Trophoblast cell (in vitro differentiated cells and primary cell): ENCODE measurements at regions not wholly inside any gene's neighbourhood (a gene's known extent, or its start where the extent isn't known, plus 50 kb on each side); places are given as distances from the start of the nearest gene placed in this dataset.

ENCODE experiments used
- DNase-seq, 2 donors: peaks; one replicate each; pipeline ENCODE4 v3.0.0-alpha.2; 2016
- H2AFZ ChIP-seq: 2 replicates; pipeline ENCODE4 v1.6.1; 2013; ENCODE audit warnings: low read length, moderate library complexity, mild to moderate bottlenecking; ENCODE audit not compliant: insufficient read depth, poor library complexity
- H2AK5ac ChIP-seq: 2 replicates; pipeline ENCODE4 v1.6.1; 2013; ENCODE audit warnings: mild to moderate bottlenecking, low read length
- H2BK120ac ChIP-seq: 2 replicates; pipeline ENCODE4 v1.6.1; 2013; ENCODE audit warnings: low read length, mild to moderate bottlenecking, moderate library complexity; ENCODE audit not compliant: insufficient read depth, poor library complexity
- H2BK12ac ChIP-seq: 2 replicates; pipeline ENCODE4 v1.6.1; 2013; ENCODE audit warnings: mild to moderate bottlenecking, low read length, moderate library complexity
- H2BK5ac ChIP-seq: 2 replicates; pipeline ENCODE4 v1.6.1; 2013; ENCODE audit warnings: low read length, low read depth, moderate library complexity, mild to moderate bottlenecking; ENCODE audit not compliant: poor library complexity
- H3K14ac ChIP-seq: 2 replicates; pipeline ENCODE4 v1.6.1; 2013; ENCODE audit warnings: mild to moderate bottlenecking, low read length
- H3K18ac ChIP-seq: 2 replicates; pipeline ENCODE4 v1.6.1; 2013; ENCODE audit warnings: mild to moderate bottlenecking, low read length
- H3K23ac ChIP-seq: 2 replicates; pipeline ENCODE4 v1.6.1; 2013; ENCODE audit warnings: low read length
- H3K27ac ChIP-seq: 2 replicates; pipeline ENCODE4 v1.5.1; 2013; ENCODE audit warnings: low read depth, mild to moderate bottlenecking, inconsistent platforms, low read length, moderate library complexity
- H3K27me3 ChIP-seq: 2 replicates; pipeline ENCODE4 v1.6.1; 2013; ENCODE audit warnings: inconsistent platforms, mild to moderate bottlenecking, low read length, moderate library complexity; ENCODE audit not compliant: insufficient read depth
- H3K36me3 ChIP-seq, 2 experiments: 1 replicate in 1 of 2; 2 replicates in 1 of 2; pipeline ENCODE4 v1.6.1; 2013; ENCODE audit warnings: low read length in 2 of 2, mild to moderate bottlenecking in 2 of 2, moderate library complexity in 1 of 2; ENCODE audit not compliant: insufficient read depth in 2 of 2, control insufficient read depth in 1 of 2
- H3K4ac ChIP-seq: 2 replicates; pipeline ENCODE4 v1.6.1; 2013; ENCODE audit warnings: low read depth, mild to moderate bottlenecking, low read length, moderate library complexity
- H3K4me1 ChIP-seq, 2 experiments: 1 replicate in 1 of 2; 2 replicates in 1 of 2; pipeline ENCODE4 v1.6.1; 2013; ENCODE audit warnings: low read length in 2 of 2, mild to moderate bottlenecking in 2 of 2, moderate library complexity in 1 of 2; ENCODE audit not compliant: insufficient read depth in 2 of 2, control insufficient read depth in 1 of 2
- H3K4me2 ChIP-seq: 2 replicates; pipeline ENCODE4 v1.6.1; 2013; ENCODE audit warnings: inconsistent platforms, mild to moderate bottlenecking, low read length, moderate library complexity
- H3K4me3 ChIP-seq: 2 replicates; pipeline ENCODE4 v1.5.1; 2013; ENCODE audit warnings: mild to moderate bottlenecking, low read depth, low read length, inconsistent platforms
- H3K79me1 ChIP-seq: one replicate; pipeline ENCODE4 v1.6.1; 2013; ENCODE audit warnings: low read length
- H3K79me2 ChIP-seq: 2 replicates; pipeline ENCODE4 v1.6.1; 2013; ENCODE audit warnings: low read length, mild to moderate bottlenecking; ENCODE audit not compliant: control insufficient read depth, insufficient read depth, poor library complexity
- H3K9ac ChIP-seq: 2 replicates; pipeline ENCODE4 v1.6.1; 2013; ENCODE audit warnings: mild to moderate bottlenecking, low read length
- H3K9me3 ChIP-seq: 2 replicates; pipeline ENCODE4 v1.6.1; 2013; ENCODE audit warnings: low read depth, mild to moderate bottlenecking, control low read depth, inconsistent platforms, low read length; ENCODE audit not compliant: insufficient read depth
- H4K12ac ChIP-seq: 2 replicates; pipeline ENCODE4 v1.6.1; 2013; ENCODE audit warnings: low read depth, mild to moderate bottlenecking, low read length, moderate library complexity
- H4K8ac ChIP-seq: 2 replicates; pipeline ENCODE4 v1.6.1; 2013; ENCODE audit warnings: low read depth, mild to moderate bottlenecking, low read length, moderate library complexity
- H4K91ac ChIP-seq: one replicate; pipeline ENCODE4 v1.6.1; 2013; ENCODE audit warnings: low read depth, mild to moderate bottlenecking, low read length, moderate library complexity
- WGBS: extraction: QIAGEN DNeasy Blood & Tissue Kit; methylation state at CpG from one replicate; pipeline ENCODE4 v1.1.7; 2013; ENCODE audit warnings: missing lambda C conversion rate; ENCODE audit not compliant: insufficient read length, insufficient coverage; ENCODE audit errors: extremely low coverage; 5-methylcytosine and 5-hydroxymethylcytosine counted together

- Histone ChIP-seq H2BK5ac (no peak overlapping the region), H4K12ac (no peak overlapping the region), H3K4me1 (no peaks in the 10 kb centered on the region), H3K4me3 (no peak overlapping the region), H4K91ac (no peak overlapping the region), H3K9me3 (no peaks in the 10 kb centered on the region), H3K36me3 (no peaks in the 10 kb centered on the region), H3K79me2 (no peaks in the 10 kb centered on the region), H3K23ac (no peak overlapping the region), H3K18ac (no peak overlapping the region), H3K9ac (no peak overlapping the region), H3K27ac (peak overlapping the region; percentile 79), H4K8ac (no peak overlapping the region), H3K4ac (no peak overlapping the region), H3K14ac (no peak overlapping the region), H2AK5ac (no peak overlapping the region), H2BK12ac (no peak overlapping the region), H2AFZ (no peak overlapping the region), H3K27me3 (no peaks in the 10 kb centered on the region), H3K79me1 (no peaks in the 10 kb centered on the region), H2BK120ac (no peak overlapping the region), H3K4me2 (no peak overlapping the region)
- no peak for DNase-seq
- no CpG with 5 or more reads among the region's 1 CpG for WGBS
Observed at GRCh38 chr6:121896363-121896762, 460.9 kb downstream of the GJA1 start.

- DNase-seq, result no peak
- Histone ChIP-seq H4K91ac (no peak overlapping the region), H3K23ac (no peak overlapping the region), H3K4me2 (no peak overlapping the region), H3K9me3 (no peaks in the 10 kb centered on the region), H3K27me3 (no peaks in the 10 kb centered on the region), H3K79me2 (no peaks in the 10 kb centered on the region), H2BK5ac (no peak overlapping the region), H3K79me1 (no peaks in the 10 kb centered on the region), H4K12ac (no peak overlapping the region), H2AFZ (no peak overlapping the region), H3K4ac (no peak overlapping the region), H3K4me1 (no peaks in the 10 kb centered on the region), H2BK120ac (no peak overlapping the region), H3K18ac (no peak overlapping the region), H4K8ac (no peak overlapping the region), H3K14ac (no peak overlapping the region), H3K36me3 (no peaks in the 10 kb centered on the region), H2BK12ac (no peak overlapping the region), H3K4me3 (no peak overlapping the region), H2AK5ac (no peak overlapping the region), H3K9ac (no peak overlapping the region), H3K27ac (peak overlapping the region; percentile 79)
- no CpG with 5 or more reads among the region's 3 CpGs for WGBS
Observed at GRCh38 chr6:121896771-121897170, 461.3 kb downstream of the GJA1 start.

- Histone ChIP-seq H3K23ac (no peak overlapping the region), H3K79me2 (no peaks in the 10 kb centered on the region), H3K18ac (no peak overlapping the region), H2BK120ac (no peak overlapping the region), H3K9ac (no peak overlapping the region), H3K4me2 (no peak overlapping the region), H4K12ac (no peak overlapping the region), H3K4me3 (no peak overlapping the region), H3K4ac (no peak overlapping the region), H3K4me1 (no peaks in the 10 kb centered on the region), H2BK5ac (no peak overlapping the region), H4K91ac (no peak overlapping the region), H2AK5ac (no peak overlapping the region), H3K14ac (no peak overlapping the region), H3K27me3 (no peaks in the 10 kb centered on the region), H2BK12ac (no peak overlapping the region), H3K36me3 (no peaks in the 10 kb centered on the region), H3K79me1 (no peaks in the 10 kb centered on the region), H3K27ac (no peak overlapping the region), H4K8ac (no peak overlapping the region), H3K9me3 (no peaks in the 10 kb centered on the region), H2AFZ (no peak overlapping the region)
- DNase-seq, result no peak
- no CpG with 5 or more reads among the region's 1 CpG for WGBS
Observed at GRCh38 chr6:121897337-121897760, 461.9 kb downstream of the GJA1 start.

- Histone ChIP-seq H2BK5ac (no peak overlapping the region), H3K9ac (no peak overlapping the region), H3K23ac (no peak overlapping the region), H3K79me1 (no peaks in the 10 kb centered on the region), H3K27ac (no peak overlapping the region), H3K4me2 (no peak overlapping the region), H3K27me3 (no peaks in the 10 kb centered on the region), H2BK12ac (no peak overlapping the region), H3K18ac (no peak overlapping the region), H4K8ac (no peak overlapping the region), H3K36me3 (no peaks in the 10 kb centered on the region), H2AK5ac (no peak overlapping the region), H2BK120ac (no peak overlapping the region), H2AFZ (no peak overlapping the region), H3K4me3 (no peak overlapping the region), H3K9me3 (no peaks in the 10 kb centered on the region), H3K4me1 (no peaks in the 10 kb centered on the region), H3K14ac (no peak overlapping the region), H3K4ac (no peak overlapping the region), H4K91ac (no peak overlapping the region), H3K79me2 (no peaks in the 10 kb centered on the region), H4K12ac (no peak overlapping the region)
- DNase-seq, result no peak
Observed at GRCh38 chr6:121901432-121901831, 466.0 kb downstream of the GJA1 start.
